GM19468 (cell line): ENCODE measurements at regions not wholly inside any gene's neighbourhood (a gene's known extent, or its start where the extent isn't known, plus 50 kb on each side); places are given as distances from the start of the nearest gene placed in this dataset.

Experiments
- ATAC-seq: cut with Tn5 transposase; IDR thresholded peaks from one replicate; pipeline ENCODE4 v1.9.1; 2021; ENCODE audit warnings: mild to moderate bottlenecking, moderate library complexity, moderate number of reproducible peaks; ENCODE audit not compliant: unreplicated experiment; ENCODE audit errors: extremely low read depth

- no peak for ATAC-seq
Measured at GRCh38 chr2:129738799-129739198, 240.7 kb upstream of the RAB6C start.

DNA sequence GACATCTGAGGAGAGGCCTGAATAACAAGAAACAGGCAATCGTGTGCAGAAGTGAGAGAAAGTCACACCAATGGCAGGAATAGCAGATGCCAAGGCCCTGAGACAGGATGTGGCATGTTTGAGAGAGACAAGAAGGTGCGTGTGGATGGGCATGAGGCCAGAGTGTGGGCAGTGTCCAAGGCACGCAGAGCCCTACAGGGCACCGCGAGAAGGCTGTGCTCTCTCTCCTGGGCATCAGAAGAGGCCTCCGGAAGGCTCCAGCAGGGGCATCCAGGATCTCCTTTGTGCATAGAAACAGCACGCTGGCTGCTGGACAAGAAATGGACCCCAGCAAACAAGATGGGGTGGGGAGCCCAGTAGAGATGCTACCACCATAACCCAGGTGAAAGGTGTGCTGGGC lies 239.0 kb upstream of the RAB6C start:
- no peak for ATAC-seq

DNA sequence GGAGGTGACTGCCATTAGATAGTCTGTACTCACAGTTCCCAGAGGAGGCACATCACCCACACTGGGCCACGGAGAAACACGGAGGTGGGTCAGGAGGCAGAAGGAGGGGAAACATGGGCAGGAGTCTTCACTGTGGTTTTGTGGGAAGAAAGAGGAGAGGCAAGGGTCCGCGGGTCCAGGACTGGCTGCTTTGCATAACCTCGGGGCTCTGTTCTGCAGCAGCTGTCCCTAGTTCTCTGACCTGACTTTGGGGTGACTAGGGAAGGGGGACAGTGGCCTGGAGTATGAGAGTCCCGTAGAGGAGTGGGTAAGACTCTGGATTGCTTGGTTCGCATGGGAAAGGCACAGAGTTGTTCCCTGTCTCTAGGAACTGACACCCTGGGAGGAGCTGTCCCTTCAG lies 238.3 kb upstream of the RAB6C start:
- ATAC-seq = no peak

DNA sequence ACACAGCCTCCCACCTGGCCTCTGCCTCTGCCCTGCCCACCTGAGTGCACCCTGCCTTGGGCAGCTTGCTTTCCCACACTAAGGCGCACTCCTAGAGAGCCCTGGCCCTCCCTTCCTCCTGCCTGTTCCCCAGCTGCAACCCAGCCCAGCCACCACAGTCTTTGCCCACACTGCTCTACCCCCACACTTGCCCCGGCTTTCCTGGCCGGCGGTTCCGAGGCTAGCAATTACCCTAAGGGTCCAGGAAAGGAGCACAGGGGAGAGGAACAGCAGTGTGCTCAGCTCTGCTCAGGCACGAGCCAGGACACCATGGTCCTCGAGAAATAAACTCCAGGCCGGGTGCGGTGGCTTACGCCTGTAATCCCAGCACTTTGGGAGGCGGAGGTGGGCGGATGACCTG lies 237.8 kb upstream of the RAB6C start:
- no peak for ATAC-seq

GRCh38 chr2:129742415-129743180 lies 236.9 kb upstream of the RAB6C start:
- ATAC-seq = no peak

DNA sequence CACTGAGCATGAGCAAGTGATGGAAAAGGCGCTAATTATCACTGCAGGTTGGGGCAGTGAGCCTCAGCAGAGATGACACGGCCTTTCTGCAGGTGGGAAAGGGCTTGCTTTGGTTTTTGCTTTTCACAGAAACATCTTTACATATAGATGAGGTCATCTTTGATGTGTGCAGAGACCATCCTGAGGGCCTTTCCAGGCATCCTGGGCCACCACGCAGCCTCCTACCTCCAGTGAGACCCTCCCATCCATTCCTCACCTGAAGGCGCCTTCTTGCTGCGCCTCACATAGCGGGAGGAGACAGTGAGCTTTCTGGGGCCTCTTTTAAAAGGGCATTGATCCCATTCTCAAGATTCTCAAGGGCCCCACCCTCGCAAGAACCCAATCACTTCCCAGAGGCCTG lies 235.3 kb upstream of the RAB6C start:
- ATAC-seq = no peak

GRCh38 chr2:129744649-129745048 lies 234.8 kb upstream of the RAB6C start:
- ATAC-seq = no peak

DNA sequence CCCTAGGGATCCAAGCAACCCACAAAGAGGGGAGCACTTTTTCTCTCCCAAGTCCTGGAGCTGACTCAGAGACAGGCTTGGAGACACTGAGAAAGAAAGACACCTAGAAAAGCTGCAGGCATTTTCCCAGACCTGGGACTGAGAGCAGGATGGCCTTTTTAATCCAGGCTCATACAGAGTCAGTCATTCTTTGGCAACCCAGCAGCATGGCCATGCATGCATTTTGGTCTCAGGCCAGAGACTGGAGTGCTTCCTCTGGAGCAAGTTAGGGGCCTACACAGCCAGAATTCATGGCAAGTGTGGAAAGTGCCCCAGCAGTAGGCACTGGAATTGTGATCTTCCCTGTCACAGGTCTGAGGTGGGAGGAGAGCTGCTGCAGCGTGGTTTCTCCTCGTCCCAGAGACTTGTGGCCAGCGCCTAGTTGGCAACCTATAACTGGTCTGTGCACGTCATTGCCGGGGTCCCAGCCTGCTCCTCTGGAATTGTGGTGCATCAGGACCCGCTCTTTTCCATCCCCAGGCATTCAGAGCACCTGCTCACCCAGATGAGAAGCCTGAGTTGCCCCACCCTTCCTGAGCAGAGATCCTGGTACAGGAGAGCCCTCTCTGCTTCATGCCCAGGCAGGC lies 231.9 kb upstream of the RAB6C start:
- ATAC-seq = no peak

- no peak for ATAC-seq
Measured at GRCh38 chr2:129748250-129748649, 231.2 kb upstream of the RAB6C start.

- ATAC-seq = no peak
Measured at GRCh38 chr2:129748653-129749052, 230.8 kb upstream of the RAB6C start.

DNA sequence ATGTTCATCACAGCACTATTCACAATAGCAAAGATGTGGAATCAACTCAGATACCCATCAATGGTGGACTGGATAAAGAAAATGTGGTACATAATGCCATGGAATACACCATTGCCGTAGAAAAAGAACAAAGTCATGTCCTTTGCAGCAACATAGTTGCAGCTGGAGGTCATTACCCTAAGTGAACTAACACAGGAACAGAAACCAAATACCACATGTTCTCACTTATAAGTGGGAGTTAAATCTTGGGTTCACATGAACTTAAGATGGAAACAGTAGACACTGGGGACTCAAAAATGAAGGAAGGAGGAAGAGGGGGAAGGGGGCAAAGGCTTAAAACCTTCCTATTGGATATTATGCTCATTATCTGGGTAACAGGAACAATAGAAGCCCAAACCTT lies 228.1 kb upstream of the RAB6C start:
- ATAC-seq = no peak

- ATAC-seq = no peak
Measured at GRCh38 chr2:129752176-129752575, 227.3 kb upstream of the RAB6C start.

- ATAC-seq = no peak
Measured at GRCh38 chr2:129752686-129753085, 226.8 kb upstream of the RAB6C start.

DNA sequence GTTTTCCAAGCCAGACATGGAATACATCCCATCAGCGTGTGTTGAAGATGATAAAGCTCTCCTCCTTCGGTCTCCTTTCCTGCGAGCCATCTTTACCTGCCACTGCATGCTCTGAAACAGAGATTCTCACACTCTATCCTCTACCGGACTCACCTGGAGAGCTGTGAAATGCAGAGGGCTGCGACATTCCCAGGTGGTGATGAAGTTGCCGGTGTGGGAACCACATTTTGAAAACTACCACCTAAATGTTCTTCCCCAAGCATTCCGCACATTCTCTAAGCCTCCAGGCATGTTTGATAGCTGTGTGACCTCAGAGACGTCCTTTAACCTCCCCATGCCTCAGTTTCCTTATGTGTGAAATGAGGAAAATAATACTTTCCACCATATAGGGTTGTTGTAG lies 226.2 kb upstream of the RAB6C start:
- no peak for ATAC-seq

- no peak for ATAC-seq
Measured at GRCh38 chr2:129754421-129754820, 225.0 kb upstream of the RAB6C start.

GRCh38 chr2:129754831-129755230 lies 224.6 kb upstream of the RAB6C start:
- no peak for ATAC-seq

DNA sequence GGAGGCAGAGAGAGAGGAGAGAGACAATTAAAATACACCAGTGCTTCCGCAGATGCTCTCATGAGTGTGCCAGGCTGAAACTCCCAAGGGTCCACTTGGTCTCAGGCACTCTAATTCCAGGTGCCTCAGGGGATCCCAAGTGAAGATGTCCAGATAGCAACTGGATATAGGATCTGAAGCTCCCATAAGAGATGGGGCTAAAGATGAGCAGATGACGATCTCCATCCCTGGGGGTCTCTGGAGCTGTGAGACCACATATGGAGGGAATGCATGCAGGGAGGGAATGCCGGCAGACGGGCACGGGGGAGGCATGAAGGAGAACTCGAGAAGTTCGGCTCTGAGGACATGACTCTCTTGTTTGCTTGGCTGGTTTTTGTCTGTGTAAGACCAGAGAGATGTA lies 223.7 kb upstream of the RAB6C start:
- no peak for ATAC-seq

- no peak for ATAC-seq
Measured at GRCh38 chr2:129756276-129756675, 223.2 kb upstream of the RAB6C start.

GRCh38 chr2:129757366-129757914 lies 222.0 kb upstream of the RAB6C start:
- ATAC-seq = no peak

- ATAC-seq = no peak
Measured at GRCh38 chr2:129757915-129758783, 221.3 kb upstream of the RAB6C start.
